ENCODE measurements at regions not wholly inside any gene's neighbourhood (a gene's known extent, or its start where the extent isn't known, plus 50 kb on each side); places are given as distances from the start of the nearest gene placed in this dataset.

GRCh38 chr14:84532016-84532415 is 997.9 kb upstream of the FLRT2 start:
- Mint-ChIP-seq H3K27ac (no peak overlapping the region), H3K9me3 (no peaks in the 10 kb centered on the region), H3K4me1 (peaks cover 24% of the 10 kb centered on the region), H3K27me3 (ENCODE audit: low read depth) (no peaks in the 10 kb centered on the region), H3K36me3 (no peaks in the 10 kb centered on the region), H3K4me3 (no peak overlapping the region)
- no peak for TF ChIP-seq IRF1 (CRISPR knock-in tag; IDR thresholded peaks at IDR 0.05)
- no peak for TF ChIP-seq EMX1 (CRISPR knock-in tag; IDR thresholded peaks at IDR 0.05)
- no peak for TF ChIP-seq SP1 (CRISPR knock-in tag; conservative IDR thresholded peaks at IDR 0.05)
- no peak for TF ChIP-seq NFE2L1 (CRISPR knock-in tag; IDR thresholded peaks at IDR 0.05)
- TF ChIP-seq NR1H2 (CRISPR knock-in tag; IDR thresholded peaks at IDR 0.05): no peak
- TF ChIP-seq, protein P1, sequence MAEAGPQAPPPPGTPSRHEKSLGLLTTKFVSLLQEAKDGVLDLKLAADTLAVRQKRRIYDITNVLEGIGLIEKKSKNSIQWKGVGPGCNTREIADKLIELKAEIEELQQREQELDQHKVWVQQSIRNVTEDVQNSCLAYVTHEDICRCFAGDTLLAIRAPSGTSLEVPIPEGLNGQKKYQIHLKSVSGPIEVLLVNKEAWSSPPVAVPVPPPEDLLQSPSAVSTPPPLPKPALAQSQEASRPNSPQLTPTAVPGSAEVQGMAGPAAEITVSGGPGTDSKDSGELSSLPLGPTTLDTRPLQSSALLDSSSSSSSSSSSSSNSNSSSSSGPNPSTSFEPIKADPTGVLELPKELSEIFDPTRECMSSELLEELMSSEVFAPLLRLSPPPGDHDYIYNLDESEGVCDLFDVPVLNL (CRISPR knock-in tag; IDR thresholded peaks at IDR 0.05; ENCODE audit: borderline replicate concordance, low read depth): no peak
- TF ChIP-seq, protein P2, sequence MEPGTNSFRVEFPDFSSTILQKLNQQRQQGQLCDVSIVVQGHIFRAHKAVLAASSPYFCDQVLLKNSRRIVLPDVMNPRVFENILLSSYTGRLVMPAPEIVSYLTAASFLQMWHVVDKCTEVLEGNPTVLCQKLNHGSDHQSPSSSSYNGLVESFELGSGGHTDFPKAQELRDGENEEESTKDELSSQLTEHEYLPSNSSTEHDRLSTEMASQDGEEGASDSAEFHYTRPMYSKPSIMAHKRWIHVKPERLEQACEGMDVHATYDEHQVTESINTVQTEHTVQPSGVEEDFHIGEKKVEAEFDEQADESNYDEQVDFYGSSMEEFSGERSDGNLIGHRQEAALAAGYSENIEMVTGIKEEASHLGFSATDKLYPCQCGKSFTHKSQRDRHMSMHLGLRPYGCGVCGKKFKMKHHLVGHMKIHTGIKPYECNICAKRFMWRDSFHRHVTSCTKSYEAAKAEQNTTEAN (CRISPR knock-in tag; IDR thresholded peaks at IDR 0.05): no peak
- TF ChIP-seq, protein P3, sequence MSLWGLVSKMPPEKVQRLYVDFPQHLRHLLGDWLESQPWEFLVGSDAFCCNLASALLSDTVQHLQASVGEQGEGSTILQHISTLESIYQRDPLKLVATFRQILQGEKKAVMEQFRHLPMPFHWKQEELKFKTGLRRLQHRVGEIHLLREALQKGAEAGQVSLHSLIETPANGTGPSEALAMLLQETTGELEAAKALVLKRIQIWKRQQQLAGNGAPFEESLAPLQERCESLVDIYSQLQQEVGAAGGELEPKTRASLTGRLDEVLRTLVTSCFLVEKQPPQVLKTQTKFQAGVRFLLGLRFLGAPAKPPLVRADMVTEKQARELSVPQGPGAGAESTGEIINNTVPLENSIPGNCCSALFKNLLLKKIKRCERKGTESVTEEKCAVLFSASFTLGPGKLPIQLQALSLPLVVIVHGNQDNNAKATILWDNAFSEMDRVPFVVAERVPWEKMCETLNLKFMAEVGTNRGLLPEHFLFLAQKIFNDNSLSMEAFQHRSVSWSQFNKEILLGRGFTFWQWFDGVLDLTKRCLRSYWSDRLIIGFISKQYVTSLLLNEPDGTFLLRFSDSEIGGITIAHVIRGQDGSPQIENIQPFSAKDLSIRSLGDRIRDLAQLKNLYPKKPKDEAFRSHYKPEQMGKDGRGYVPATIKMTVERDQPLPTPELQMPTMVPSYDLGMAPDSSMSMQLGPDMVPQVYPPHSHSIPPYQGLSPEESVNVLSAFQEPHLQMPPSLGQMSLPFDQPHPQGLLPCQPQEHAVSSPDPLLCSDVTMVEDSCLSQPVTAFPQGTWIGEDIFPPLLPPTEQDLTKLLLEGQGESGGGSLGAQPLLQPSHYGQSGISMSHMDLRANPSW (CRISPR knock-in tag; conservative IDR thresholded peaks at IDR 0.05; ENCODE audit: low read depth): no peak
- TF ChIP-seq FOXJ3 (CRISPR knock-in tag; IDR thresholded peaks at IDR 0.05; ENCODE audit: borderline replicate concordance): no peak
- TF ChIP-seq CBFB (CRISPR knock-in tag; IDR thresholded peaks at IDR 0.05; ENCODE audit: low read depth): no peak
- no peak for TF ChIP-seq JUN (CRISPR knock-in tag; IDR thresholded peaks at IDR 0.05)
- TF ChIP-seq, protein P4, sequence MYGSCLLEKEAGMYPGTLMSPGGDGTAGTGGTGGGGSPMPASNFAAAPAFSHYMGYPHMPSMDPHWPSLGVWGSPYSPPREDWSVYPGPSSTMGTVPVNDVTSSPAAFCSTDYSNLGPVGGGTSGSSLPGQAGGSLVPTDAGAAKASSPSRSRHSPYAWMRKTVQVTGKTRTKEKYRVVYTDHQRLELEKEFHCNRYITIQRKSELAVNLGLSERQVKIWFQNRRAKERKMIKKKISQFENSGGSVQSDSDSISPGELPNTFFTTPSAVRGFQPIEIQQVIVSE (CRISPR knock-in tag; IDR thresholded peaks at IDR 0.05; ENCODE audit: borderline replicate concordance): no peak
- TF ChIP-seq CREM (CRISPR knock-in tag; IDR thresholded peaks at IDR 0.05): no peak
- TF ChIP-seq, protein P5, sequence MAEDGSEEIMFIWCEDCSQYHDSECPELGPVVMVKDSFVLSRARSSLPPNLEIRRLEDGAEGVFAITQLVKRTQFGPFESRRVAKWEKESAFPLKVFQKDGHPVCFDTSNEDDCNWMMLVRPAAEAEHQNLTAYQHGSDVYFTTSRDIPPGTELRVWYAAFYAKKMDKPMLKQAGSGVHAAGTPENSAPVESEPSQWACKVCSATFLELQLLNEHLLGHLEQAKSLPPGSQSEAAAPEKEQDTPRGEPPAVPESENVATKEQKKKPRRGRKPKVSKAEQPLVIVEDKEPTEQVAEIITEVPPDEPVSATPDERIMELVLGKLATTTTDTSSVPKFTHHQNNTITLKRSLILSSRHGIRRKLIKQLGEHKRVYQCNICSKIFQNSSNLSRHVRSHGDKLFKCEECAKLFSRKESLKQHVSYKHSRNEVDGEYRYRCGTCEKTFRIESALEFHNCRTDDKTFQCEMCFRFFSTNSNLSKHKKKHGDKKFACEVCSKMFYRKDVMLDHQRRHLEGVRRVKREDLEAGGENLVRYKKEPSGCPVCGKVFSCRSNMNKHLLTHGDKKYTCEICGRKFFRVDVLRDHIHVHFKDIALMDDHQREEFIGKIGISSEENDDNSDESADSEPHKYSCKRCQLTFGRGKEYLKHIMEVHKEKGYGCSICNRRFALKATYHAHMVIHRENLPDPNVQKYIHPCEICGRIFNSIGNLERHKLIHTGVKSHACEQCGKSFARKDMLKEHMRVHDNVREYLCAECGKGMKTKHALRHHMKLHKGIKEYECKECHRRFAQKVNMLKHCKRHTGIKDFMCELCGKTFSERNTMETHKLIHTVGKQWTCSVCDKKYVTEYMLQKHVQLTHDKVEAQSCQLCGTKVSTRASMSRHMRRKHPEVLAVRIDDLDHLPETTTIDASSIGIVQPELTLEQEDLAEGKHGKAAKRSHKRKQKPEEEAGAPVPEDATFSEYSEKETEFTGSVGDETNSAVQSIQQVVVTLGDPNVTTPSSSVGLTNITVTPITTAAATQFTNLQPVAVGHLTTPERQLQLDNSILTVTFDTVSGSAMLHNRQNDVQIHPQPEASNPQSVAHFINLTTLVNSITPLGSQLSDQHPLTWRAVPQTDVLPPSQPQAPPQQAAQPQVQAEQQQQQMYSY (CRISPR knock-in tag; IDR thresholded peaks at IDR 0.05): no peak
- TF ChIP-seq ZNF138 (CRISPR knock-in tag; conservative IDR thresholded peaks at IDR 0.05): no peak
- TF ChIP-seq, protein P6, sequence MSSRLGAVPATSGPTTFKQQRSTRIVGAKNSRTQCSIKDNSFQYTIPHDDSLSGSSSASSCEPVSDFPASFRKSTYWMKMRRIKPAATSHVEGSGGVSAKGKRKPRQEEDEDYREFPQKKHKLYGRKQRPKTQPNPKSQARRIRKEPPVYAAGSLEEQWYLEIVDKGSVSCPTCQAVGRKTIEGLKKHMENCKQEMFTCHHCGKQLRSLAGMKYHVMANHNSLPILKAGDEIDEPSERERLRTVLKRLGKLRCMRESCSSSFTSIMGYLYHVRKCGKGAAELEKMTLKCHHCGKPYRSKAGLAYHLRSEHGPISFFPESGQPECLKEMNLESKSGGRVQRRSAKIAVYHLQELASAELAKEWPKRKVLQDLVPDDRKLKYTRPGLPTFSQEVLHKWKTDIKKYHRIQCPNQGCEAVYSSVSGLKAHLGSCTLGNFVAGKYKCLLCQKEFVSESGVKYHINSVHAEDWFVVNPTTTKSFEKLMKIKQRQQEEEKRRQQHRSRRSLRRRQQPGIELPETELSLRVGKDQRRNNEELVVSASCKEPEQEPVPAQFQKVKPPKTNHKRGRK (CRISPR knock-in tag; IDR thresholded peaks at IDR 0.05; ENCODE audit: borderline replicate concordance): no peak
- TF ChIP-seq ATF1 (CRISPR knock-in tag; IDR thresholded peaks at IDR 0.05): no peak
- ATAC-seq: no peak
- DNase-seq (ENCODE audit: low spot score): no peak
- CTCF ChIA-PET: no interaction called here
- POLR2A ChIA-PET: no interaction called here

Measured in WTC11 (cell line).